HG02610 (cell line): ENCODE measurements at regions not wholly inside any gene's neighbourhood (a gene's known extent, or its start where the extent isn't known, plus 50 kb on each side); places are given as distances from the start of the nearest gene placed in this dataset.

Experiments
- ATAC-seq: cut with Tn5 transposase; IDR thresholded peaks from one replicate; pipeline ENCODE4 v1.9.1; 2021; ENCODE audit warnings: mild to moderate bottlenecking, moderate library complexity; ENCODE audit not compliant: unreplicated experiment

DNA sequence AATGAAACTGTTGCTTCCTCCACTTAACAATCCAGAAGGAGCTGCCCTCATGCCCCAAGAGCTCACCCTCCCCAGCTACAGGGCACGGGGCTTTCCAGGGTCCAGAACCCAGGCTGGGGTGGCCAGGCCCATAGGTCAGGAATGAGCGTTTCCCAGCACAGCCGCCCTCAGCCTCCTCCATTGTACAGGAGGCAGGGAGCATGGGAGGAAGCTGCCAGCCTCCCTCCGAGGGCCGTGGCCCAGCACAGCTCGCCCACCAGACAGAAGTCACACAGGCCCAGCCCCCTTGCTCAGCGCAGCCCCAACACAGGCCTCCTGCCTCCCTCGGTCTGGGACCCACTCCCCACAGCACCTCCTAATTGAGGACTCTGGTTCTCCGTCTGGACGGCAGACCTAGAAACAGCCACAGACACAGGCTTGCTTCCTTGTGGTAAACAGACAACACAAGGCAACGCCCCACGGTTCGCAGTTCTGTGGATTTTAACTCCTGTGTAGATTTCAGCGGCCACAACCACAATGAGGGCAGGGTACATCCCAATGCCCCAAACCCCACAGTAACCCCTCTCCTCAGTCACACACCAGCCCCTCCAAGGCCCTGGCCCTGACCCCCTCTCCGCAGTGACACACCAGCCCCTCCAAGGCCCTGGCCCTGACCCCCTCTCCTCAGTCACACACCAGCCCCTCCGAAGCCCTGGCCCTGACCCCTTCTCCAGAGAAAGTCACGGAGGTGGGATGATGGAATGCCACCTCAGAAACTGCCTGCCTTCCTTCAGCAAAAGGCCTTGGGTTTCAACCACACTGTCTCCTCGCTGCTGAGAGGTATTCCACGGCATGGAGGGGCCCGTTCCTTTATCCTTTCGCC lies 173.5 kb downstream of the DLL1 start:
- ATAC-seq: no peak

DNA sequence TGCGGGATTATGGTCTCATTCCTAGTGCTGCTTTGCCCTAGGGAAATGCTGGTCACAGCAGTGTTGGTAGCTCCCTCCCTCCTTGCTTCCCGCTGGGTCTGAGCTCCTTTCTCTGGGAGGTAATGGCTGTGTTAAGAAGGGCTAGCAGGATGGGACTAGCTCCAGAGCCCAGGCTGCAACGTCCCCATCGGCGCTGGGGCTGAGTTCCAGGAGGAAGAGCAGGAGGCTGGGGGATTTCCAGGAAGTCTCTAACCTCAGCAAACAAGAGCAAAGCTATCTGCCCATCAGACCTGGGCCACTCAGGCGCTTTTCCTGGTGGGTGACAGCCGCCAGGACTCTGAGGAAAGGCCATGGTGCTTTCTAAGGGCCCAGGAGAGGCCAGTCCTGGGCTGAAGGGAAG lies 174.2 kb downstream of the DLL1 start:
- no peak for ATAC-seq

DNA sequence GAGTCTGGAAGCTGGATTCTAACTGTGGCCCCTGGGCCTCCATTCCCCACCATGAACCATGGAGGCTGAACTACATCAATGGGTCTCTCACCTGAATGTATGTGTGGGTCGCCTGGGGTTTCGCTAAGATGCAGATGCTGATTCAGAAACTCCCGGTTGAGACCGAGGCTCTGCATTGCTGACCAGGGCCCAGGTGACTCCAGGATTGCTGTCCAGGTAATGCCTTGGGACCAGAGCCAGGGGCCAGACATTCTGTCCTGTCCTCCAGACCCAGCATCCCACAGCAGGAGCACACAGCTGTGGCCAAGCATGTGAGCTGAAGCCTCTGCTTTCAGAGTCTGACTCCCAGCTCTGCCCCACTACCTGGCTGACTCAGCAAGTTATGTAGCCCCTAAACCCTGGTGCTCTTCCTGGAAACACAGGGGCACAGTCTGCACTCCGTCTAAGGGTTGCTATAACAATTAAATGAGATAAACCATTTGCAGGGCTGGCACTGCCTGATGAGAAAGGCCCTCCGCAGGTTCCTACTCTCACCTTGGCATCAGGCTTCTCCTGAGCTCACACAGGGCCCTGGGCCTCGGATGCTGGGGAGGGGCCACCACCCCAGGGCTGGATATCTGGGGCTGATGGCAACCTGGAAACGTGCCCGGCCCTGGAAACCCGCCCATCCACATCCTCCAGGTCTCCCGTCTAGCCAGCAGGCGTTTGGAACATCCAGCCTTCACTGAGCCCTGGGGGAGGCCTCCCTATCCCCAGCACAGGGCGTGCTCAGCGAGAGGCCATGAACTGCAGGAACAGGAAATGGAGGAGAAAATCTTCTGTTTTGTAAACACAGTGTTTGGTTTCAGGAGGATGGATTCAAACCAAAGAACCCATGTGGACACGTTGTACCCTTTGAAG lies 175.7 kb downstream of the DLL1 start:
- no peak for ATAC-seq

DNA sequence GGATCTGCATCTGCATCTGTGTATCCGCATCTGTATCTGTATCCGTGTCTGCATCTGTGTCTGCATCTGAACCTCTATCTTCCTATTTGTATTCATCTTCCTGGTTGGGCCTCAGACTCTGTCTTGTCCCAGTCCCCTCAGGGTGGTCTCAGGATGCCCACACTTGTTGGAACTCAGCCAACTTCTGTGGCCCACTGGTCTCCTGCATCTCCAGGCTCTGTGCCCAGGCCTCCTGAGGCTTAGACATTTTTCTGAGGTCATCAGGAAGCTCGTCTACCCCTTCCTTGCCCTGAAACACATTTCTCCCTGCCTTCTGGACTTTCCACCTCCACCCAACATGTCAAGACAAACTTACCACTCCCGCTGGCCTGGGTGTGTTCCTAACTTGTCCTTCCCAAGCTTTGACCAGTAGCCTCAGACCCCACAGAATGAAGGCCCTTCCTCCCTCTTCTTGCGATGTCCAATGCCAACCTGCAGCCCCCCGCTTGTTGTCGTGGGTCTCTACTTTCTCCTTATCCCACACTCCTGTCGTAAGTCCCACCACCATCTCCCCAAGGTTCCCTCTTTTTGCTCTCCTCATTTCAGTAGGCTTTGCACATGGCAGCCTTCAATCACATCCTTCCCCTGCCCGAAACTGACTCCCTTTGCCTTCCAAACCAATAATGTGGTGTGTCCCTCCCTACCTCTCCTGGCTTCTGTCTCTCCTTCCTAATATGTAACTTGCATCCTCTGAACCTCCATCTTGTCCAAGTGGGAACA lies 176.5 kb downstream of the DLL1 start:
- no peak for ATAC-seq

DNA sequence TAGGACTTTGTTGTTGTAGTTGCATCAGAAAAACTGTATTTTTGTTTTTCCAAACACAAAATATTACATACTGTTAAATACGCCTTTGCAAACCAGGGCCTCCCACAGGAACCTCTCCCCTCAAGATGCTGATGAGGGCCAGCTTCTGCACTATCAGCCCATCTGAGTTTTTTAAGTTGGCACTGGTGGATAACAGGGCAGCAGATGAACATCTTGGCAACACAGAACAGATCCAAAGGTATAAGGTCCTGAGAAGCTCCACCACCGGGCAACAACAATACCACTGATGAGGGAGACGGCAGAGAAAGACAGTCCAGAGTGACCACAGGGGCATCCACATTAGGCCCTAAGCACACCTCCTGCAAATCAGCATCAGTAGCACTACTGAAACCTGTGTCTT lies 177.7 kb downstream of the DLL1 start:
- ATAC-seq: no peak

DNA sequence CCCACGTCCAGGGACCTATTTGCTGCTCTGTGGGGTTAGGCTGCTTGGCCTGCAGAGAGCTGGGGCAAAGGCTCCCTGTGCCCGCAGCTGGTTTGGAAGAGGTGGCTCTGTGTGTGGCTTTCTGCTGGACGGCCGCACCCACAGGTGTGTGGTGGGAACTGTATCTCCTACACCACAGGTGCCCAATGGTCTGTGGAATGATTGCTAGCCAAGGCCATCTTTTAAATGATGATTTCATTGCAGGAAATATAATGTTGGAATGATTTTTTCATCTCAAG lies 178.4 kb downstream of the DLL1 start:
- no peak for ATAC-seq

DNA sequence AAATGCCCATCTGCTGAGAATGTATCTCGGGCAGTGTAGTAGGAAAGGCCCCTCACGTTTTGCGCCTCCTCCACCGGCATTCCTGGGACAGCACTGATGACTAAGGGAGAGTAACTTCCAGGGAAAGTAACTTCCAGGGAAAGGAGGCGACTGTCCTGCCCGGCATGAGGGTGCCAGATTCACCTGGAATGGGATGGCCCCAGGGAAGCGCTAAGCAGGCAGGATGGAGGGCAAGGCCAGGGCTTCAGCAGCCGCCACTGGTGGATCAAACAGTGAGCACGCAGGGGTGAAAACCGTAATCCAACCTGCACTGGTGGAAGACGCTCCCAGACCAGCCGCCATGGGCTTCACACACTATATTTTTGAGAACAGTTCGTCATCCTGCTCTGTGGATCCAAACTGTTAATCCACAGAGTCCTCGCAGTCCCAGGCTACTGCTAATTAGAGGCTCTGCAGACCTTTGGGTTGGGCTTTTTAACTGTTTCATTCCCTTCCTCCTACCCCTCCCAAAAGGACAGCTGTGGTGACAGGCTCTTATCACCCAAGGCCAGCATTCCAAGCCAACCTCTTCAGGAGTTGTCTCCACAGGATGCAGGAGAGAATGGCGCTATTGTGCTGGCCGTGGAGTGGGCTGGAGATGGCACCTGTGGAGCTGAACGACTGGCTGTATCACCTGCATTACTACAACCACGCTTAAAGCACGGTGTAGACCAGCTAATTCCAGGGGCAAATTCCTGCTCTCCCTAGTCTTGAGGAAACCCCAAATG lies 178.9 kb downstream of the DLL1 start:
- no peak for ATAC-seq

DNA sequence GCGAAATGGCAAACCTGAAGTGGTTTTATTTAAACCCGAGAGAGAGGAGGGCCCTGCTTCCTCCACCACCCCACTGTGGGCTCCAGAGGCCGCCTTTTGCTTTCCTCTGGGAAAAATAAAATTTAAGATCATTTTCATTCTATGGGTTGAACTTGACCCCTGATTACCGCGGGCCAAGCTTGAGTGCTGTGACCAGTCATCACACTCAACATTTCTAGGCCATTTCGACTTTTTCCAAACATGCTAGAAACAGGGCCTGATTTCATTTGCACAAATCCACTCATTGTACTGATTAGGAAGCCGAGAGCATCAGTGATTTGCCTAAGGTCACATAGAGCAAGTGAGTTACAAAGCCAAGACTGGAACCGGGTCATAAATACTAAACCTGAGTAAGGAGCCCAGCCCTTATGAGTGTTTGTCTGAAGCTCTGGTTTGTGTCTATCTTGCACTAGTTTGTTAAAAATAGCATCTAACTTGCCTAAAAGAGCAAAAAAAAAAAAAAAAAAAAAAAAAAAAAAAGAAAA lies 179.7 kb downstream of the DLL1 start:
- no peak for ATAC-seq

DNA sequence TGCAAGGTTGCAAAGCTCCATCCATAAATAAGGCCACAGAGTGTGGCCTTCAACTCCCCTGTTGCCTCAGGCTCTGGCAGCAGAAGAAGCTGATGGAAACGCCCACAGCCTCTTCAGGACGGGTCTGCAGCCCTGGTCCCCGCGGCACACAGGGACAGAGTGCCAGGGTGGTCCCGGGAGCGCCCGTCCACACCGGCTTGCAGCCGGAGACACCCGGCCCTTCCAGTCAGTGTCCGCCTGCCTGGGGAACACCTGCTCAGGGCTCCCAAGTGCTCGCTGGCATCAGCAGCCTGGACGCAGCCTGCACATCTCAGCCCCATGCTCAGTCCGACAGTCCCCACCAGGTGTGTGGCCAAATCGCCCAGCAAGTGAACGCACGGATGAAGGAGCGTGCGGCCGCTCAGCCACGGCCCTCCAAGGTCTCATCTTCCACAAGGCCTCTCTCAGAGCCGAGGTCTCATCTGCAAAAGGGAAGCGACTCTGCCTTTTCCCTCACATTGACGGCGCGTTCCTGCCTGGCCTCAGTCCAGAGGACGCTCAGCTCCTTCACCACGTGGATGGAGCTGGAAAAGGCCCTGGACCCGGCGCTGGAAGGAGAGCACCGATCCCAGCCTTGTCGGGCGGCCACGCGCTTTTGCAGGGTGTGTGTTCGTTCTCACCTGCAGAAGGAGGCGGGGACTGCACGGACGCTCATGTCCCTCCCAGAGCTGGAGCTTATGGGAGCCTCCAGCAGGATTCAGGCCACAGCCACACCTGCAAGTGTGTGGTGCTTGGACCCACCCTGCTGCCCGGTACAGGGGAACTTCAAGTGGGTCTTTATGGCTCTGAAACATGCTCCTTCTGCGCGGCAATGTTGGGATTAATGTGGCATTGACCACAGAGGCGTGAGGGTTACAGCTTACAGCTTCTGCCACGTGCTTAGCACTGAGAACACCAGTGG lies 180.4 kb downstream of the DLL1 start:
- ATAC-seq: no peak

DNA sequence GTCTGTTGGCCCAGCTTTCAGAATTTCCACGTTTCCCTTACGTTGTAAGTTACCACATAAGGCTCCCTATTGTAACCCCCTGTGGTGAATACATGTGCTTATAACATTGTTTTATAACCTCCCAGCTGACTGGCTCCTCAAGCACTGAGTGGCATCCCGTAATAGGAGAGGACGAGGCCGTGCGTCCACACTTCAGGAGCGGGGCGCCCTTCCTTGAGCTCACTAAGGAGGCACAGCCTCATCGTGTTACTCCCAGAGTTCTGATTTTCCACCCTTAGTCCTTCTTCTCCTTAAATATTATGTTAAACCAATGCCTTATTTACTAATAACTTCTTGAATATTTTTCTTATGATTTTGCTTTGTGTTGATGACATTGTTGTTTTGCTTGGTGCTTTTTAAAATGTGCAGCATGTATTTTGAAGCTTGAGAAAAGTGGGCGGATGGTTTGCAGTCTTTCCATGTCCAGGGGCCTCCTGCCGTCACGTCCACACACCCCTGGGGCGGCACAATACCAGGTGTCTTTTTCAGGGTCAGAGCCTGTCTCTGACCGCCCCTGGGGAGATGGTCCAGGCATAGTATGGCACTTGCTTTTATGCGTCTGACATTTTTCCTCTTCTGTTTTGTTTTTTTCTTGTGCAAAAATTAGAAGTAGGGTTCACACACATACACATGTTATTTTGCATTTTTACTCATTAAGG lies 181.8 kb downstream of the DLL1 start:
- no peak for ATAC-seq

DNA sequence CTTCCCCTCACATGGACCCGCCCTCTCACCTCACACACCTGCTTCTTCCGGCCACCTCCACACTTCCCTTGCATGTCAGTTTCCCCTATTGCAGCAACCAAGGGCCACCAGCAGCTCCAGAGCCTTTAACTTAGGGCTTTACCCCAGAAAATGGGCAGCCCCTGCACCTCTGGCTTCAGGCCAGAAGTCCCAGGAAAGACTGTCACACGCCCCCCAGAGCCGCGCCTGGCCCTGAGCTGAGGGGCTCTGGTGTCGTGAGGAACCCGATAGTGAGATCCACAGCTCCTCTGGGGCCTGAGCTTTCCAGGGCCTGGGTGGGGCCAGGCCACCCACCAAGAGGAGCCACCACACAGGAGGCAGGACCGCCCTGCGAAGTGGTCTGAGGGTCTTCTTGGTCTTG lies 182.4 kb downstream of the DLL1 start:
- ATAC-seq: no peak

DNA sequence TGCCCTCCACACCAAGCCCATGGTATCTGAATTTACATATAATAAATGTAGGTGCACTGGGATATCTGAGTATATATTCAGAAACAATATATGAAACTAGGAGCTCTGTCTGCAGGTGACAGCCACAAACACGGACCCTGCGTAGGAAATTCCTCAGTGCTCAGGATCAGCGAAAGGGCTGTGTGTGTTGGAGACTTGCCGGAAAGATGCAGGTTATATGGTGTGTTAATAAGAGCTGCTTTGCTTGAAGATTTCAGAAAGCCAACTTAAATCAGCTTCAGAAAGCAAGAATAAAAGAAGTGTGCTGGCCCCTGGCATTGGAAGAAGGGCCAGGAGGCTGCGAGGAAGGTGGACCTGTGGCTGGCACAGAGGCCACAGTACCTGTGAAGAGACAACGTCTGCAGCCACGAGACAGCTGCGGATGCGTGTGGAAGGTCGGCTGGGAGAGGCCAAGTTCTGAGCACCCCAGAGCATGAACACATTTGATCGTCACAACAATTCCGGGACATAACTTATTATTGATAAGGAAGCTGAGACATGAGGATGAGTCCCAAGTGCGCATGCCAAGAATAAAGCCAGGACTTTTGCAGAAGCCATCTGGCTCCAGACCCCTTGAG lies 183.2 kb downstream of the DLL1 start:
- no peak for ATAC-seq

DNA sequence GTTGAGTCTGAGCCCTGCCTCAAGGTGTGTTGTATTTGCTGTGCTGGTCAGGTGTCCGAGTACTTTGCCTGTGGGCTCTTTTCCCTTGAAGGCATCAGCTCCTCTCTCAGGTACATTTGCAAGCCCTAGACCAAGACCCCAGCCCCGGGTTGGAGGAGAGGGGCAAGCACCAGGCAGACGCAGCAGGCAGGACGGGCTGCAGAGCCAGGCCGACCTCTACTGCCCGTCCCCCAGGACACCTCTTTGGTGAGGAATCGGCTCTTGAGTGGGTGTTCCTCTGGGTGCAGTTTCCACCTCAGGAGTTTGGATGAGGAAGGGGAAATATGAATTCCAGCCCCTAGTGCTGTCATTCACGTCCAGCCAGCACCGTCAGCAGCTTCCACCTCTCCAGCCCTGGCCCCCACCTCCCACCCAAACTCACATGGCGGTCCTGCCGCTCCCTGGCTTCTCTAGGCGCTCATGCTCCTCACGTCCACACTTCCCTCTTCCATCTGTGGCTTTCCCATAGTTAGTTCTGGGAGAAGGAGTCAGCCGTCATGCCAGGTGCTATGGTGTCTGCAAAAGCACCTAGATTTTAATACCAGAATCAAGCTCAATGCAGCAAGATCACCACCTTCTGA lies 183.9 kb downstream of the DLL1 start:
- ATAC-seq: no peak

DNA sequence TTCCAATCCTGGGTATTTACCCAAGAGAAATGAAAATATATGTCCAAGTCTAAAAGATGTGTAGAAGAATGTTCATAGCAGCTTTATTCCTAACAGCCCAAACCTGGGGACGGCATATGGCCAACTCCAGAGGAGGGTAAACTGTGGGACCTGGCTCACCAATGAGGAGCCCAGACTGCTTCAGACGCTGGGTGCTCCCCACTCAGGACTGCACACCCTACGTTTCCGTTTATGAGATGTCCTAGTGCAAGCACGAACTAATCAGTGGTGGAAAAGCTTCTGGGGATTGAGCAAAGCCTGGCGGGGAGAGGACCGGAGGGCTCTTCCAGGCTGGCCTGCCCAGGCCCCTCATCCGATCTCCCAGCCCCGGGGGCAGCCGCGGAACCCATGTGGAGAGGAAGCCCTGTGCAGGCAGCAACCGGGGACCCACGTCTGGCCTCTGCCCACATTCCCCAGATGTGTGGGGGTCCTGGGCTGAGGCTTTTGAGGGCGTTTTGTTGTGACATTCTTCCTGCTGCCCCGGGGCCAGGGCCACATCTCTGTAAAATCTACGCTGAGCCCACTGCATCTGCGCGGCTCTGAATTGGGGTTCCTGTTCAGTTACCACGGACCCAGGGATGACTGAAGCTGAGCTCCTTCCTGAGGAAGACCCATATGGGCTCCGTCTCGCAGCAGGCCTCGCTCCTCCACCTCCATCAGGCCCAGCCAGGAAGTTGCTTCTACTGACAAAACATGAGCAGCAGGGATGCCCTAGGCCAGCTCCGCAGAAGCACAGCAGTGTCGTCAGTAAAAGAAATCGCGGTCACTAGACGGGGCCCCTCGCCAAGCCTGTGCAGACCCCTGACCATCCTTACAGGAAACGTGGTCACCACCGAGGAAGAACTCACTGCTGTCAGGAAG lies 188.0 kb downstream of the DLL1 start:
- ATAC-seq: no peak

DNA sequence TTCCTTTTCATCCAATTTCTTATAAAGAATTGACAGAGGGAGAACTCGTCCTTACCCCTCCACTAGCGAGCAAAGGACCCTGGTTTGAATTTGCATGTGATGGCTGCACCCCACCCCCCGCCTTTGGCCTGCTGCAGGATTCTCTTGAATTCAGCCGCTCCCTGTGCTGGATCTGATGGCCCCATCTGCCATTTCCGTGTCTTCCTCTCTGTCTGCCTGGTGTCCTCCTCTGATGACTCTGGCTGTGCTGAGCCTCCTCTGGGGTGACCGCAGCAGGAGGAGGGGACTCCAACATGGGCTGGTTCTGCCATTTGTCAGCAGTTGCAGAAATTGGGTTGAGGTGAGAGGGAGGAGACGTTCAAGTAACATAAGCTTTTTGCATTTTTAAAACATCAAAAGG lies 188.8 kb downstream of the DLL1 start:
- ATAC-seq: no peak

DNA sequence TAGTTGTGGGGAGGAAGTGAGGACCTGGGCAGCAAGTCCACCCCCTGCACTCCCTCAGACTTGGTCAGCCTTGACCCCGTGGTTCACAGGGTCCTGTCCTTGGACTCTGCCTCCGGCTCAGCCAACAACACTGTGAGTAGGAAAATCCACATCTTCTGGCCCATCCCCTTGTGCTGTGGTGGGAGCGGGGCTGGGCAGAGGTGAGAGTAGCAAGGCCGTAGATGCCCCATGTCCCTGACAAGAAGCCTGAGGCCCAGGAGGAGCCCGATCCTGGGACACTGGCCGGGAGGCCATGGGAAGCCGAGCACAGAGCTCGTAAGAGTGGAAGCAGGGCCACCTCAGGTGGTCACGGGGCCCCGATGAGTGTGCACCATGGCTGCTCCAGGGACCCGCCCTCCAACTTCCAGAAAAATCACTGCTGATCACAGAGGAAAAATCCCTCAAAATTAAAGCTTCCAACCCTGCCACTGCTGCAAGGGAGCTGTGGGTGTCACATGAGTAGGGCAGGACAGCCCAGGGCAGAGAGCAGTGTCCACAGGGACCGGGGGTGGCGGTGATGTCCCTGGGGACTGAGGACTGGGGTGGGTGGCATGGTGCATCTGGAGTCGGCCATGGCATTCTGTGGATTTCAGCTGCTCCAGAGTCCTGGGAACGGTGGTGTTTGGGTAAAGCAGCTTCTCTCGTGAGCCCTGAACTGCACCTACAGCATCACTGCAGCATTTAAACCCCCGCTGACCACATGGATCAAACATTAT lies 189.4 kb downstream of the DLL1 start:
- no peak for ATAC-seq
